ENCODE measurements at regions not wholly inside any gene's neighbourhood (a gene's known extent, or its start where the extent isn't known, plus 50 kb on each side); places are given as distances from the start of the nearest gene placed in this dataset.
"Not testable (repeated sequence)": the region's sequence is repeated elsewhere in the genome, so short reads cannot be mapped to it uniquely, and the experiment has no call there.

DNA sequence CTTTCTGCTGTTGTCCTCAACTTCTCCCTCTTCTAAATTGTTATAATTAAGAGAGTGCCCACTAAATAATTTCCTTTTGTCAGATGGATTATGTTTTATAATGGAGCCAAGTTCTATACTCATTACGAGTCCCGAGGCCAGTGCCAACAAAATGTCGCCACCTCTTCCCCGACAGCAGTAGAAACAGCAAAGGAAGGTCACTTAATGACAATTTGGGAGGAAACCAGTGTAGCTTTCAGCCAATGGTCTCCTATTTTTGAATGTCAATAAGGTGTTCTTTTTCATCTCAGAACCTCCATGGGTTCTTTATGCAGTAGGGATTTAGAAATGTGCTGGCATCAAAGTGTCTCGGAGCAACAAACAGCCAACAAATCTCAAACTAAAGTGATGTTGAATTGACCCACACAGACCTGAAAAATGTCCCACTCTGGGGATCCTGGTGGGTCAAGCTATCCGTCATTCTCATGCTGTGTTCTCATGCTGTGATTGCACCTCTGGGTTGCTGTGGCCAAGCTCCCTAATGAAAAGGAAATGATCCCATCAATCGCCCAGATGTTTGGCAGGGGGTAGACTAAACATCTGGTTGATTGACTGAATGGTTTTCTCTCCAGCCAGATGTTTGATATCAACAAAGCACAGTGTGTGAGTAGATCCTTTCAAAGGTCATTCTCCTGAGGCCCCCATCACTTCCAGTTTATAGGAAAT, 291.9 kb downstream of the DMAC1 start:
- no peak for DNase-seq
- TF ChIP-seq POLR2A (IDR thresholded peaks at IDR 0.05; ENCODE audit: low read length): no peak
- no peak for TF ChIP-seq GATA1 (IDR thresholded peaks at IDR 0.05; ENCODE audit: low read depth, low read length)

GRCh38 chr9:7507026-7507425, 292.6 kb downstream of the DMAC1 start:
- TF ChIP-seq POLR2A (IDR thresholded peaks at IDR 0.05; ENCODE audit: low read length) (no peak), GATA1 (IDR thresholded peaks at IDR 0.05; ENCODE audit: low read depth, low read length) (no peak)
- no peak for DNase-seq

DNA sequence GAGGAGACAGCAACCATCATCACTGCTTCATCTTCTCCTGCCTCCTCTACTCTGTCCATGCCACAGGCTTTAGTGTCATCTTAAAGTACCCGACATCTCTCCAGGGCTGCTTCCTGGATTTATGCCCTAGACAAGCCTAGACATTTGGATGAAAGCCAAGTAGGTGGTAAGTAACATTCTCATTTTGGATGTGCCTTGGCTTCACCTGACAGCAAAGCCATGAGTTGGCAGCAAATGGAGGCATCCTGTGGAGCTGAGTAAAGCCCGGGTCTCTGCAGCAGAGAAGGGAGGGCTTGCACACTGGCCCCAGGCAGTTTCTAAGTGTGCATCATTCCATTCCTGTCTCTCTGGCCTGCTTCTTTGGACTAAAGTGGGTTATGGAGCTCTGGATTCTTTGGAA, 299.1 kb downstream of the DMAC1 start:
- TF ChIP-seq GATA1 (IDR thresholded peaks at IDR 0.05; ENCODE audit: low read depth, low read length): no peak
- no peak for TF ChIP-seq POLR2A (IDR thresholded peaks at IDR 0.05; ENCODE audit: low read length)

DNA sequence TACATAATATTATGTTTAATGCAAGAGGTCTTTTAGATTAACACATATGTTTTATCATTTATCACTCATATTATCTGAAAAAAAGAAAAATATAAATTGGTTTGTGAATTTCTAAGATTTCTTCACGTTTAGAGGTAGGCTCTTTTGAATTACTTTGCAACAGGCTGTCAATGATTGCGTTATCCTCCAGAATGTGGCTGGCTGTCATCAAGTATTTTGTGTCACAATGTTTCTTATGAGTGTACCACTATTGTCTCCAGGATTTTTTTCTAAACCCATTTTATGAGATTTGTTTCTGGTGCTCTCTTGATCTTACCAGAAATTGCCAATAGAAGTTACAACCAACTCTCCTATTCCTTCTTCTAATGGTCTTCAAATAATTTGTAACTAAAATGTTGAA, 307.9 kb downstream of the DMAC1 start:
- no peak for DNase-seq
- TF ChIP-seq GATA1 (IDR thresholded peaks at IDR 0.05; ENCODE audit: low read depth, low read length): no peak
- TF ChIP-seq POLR2A (IDR thresholded peaks at IDR 0.05; ENCODE audit: low read length): no peak

More for the DNA sequence above, 299.1 kb downstream of the DMAC1 start:
- no peak for DNase-seq

- TF ChIP-seq POLR2A (IDR thresholded peaks at IDR 0.05; ENCODE audit: low read length): no peak
- no peak for TF ChIP-seq GATA1 (IDR thresholded peaks at IDR 0.05; ENCODE audit: low read depth, low read length)
- DNase-seq: no peak
Observed at GRCh38 chr9:7490317-7491108, 309.1 kb downstream of the DMAC1 start.

DNA sequence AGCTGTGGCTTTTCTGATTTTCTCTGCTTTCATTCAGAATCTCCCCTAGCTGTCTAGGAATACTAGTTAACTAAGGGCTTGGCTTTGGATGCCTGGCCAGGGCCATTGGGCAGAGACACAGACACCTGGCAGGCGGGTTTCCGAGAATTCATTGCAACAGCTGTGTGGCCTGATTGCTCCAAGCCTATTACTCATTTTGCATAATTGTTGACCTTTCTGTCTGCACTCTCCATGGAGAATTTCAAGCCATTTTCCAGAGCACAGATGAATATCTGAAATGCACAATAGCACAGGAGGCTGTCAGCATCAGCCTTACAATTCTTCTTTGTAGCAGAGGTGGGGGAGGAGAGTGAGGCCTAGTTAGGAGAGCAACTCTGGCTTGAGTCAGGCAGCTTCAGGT, 310.5 kb downstream of the DMAC1 start:
- TF ChIP-seq POLR2A (IDR thresholded peaks at IDR 0.05; ENCODE audit: low read length) (no peak), GATA1 (IDR thresholded peaks at IDR 0.05; ENCODE audit: low read depth, low read length) (no peak)
- DNase-seq: no peak

DNA sequence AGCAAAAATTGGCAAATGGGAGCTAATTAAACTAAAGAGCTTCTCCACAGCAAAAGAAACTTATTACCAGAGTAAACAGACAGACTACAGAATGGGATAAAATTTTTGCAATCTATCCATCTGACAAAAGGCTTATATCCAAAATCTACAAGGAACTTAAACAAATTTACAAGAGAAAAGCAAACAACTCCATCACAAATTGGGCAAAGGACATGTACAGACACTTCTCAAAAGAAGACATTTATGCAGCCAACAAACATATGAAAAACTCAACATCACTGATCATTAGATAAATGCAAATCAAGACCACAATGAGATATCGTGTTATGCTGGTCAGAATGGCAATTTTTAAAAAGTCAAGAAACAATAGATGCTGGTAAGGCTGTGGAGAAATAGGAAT, 315.6 kb downstream of the DMAC1 start:
- not testable (repeated sequence) for DNase-seq

DNA sequence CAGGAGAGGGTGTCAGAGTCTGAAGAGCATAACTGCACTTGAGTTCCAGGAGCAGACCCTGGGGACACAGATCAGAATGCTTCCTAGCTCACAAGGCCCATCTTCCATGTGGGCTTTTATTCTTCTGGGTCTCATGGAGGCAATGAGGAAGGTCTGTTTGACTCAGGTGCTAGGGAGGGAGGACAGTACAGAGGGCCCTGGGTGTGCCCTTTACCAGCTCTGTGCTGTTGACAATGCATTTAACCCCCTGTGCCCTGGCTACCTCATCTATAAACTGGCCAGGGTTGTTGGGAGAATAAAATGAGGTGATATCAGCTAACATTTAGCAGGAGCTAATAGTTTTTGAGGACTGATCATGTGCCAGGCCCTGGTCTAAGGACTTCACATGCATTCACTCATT, 318.0 kb downstream of the DMAC1 start:
- TF ChIP-seq GATA1 (IDR thresholded peaks at IDR 0.05; ENCODE audit: low read depth, low read length) (no peak), POLR2A (IDR thresholded peaks at IDR 0.05; ENCODE audit: low read length) (no peak)
- no peak for DNase-seq

DNA sequence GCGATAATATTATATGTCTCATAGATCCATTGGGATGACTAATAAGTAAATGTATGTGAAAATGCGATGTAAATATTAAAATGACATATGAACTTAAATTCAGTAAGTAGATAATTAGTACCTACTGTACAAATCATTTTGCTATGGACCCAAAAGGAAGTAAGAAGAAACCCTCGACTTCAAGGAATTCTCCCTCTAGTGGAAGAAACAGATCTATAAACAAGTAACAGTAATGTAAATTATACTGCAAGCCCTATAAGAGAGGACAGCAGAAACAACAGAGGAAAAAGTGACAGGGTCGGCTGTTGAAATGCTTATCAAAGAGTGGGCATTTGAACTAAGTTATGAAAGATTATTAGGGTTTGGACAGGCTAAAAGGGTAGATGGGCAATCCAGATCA, 320.3 kb downstream of the DMAC1 start:
- TF ChIP-seq GATA1 (IDR thresholded peaks at IDR 0.05; ENCODE audit: low read depth, low read length) (no peak), POLR2A (IDR thresholded peaks at IDR 0.05; ENCODE audit: low read length) (no peak)
- DNase-seq: no peak

- no peak for DNase-seq
- TF ChIP-seq POLR2A (IDR thresholded peaks at IDR 0.05; ENCODE audit: low read length) (no peak), GATA1 (IDR thresholded peaks at IDR 0.05; ENCODE audit: low read depth, low read length) (no peak)
Observed at GRCh38 chr9:7478646-7479045, 320.9 kb downstream of the DMAC1 start.

- TF ChIP-seq POLR2A (IDR thresholded peaks at IDR 0.05; ENCODE audit: low read length) (no peak), GATA1 (IDR thresholded peaks at IDR 0.05; ENCODE audit: low read depth, low read length) (no peak)
- no peak for DNase-seq
Observed at GRCh38 chr9:7467186-7467585, 332.4 kb downstream of the DMAC1 start.

- no peak for TF ChIP-seq GATA1 (IDR thresholded peaks at IDR 0.05; ENCODE audit: low read depth, low read length)
- TF ChIP-seq POLR2A (IDR thresholded peaks at IDR 0.05; ENCODE audit: low read length): no peak
- no peak for DNase-seq
Observed at GRCh38 chr9:7461791-7462190, 337.8 kb downstream of the DMAC1 start.

DNA sequence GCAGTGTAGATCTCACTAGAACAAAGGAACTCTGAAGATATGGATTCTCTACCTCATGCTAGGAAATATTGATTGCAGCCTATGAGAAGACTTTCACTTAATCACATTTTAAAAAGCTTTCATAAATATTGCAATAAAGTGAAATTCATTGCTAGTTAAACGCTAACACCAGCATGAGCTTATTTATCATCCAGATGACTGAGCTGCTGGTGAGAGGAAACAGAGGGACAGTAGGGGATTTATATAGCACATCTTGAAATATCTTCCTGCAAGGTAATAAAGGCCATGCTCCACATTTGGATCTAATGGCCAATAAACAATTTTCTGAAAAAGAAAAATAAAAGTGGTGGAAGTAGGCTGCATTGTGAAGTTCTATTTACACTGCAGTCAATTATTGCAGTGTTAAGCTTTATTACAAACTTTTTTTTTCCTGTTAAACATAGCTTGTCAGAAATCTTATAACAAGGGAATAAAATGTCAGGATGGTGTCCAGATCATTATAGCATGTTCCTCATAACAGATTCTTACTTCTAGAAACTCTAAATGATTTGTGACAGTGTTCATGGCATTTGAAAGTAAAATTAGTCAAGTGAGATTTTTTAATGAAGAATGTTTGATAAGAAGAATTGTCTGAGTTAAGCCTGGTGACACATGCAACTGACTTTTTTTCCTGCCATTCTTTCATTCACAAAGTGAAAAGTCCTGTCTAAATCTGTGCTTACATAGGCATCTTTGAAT, 342.6 kb downstream of the DMAC1 start:
- no peak for DNase-seq

DNA sequence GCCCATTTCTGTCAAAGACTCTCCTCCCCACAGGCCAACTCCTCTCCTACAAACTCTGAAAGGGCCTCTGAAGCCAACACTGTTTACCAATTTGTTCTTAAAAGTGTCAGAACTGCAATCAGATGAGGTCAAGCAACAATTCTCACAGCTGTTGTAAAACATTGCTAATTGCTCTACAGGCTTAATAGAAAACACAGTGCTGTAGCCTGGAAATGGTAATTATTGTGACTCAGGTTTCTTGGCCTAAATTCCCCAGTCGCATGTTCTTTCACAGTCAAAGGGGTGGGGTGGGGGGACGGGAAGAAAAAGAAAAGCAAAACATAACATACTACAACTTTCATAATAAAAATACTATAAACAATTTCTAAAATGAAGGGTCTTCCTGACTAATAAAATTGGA, 343.2 kb downstream of the DMAC1 start:
- DNase-seq: no peak
- TF ChIP-seq POLR2A (IDR thresholded peaks at IDR 0.05; ENCODE audit: low read length): no peak
- TF ChIP-seq GATA1 (IDR thresholded peaks at IDR 0.05; ENCODE audit: low read depth, low read length): no peak

More for the DNA sequence above, 342.6 kb downstream of the DMAC1 start:
- TF ChIP-seq GATA1 (IDR thresholded peaks at IDR 0.05; ENCODE audit: low read depth, low read length) (no peak), POLR2A (IDR thresholded peaks at IDR 0.05; ENCODE audit: low read length) (no peak)
